K562 (cell line): ENCODE measurements at regions not wholly inside any gene's neighbourhood (a gene's known extent, or its start where the extent isn't known, plus 50 kb on each side); places are given as distances from the start of the nearest gene placed in this dataset.

Source experiments
- ATAC-seq: fragments of 200-7000 bp; cut with Tn5 transposase; 3 replicates; pipeline ENCODE4 v1.9.1; 2020; ENCODE audit warnings: moderate library complexity
- BruUV-seq: library from RNA; stranded (reverse); fragments of 400-500 nt; replicated peaks from 2 replicates; lab custom pipeline; 2021; lab: Mats Ljungman, UMichigan
- CTCF ChIA-PET: fragments of 300-600 bp; formaldehyde crosslinking; extraction: SDS; loops from one replicate; lab custom pipeline; 2021; ENCODE audit warnings: low intra/inter-chr PET ratio; lab: Yijun Ruan, JAX
- POLR2A ChIA-PET: fragments of 300-600, 350-650 bp; sonication (Branson Sonifier 250); formaldehyde crosslinking; extraction: SDS; loops from one replicate; lab custom pipeline; 2021; ENCODE audit warnings: antibody characterized with exemption, inconsistent platforms; lab: Yijun Ruan, JAX
- DNase-seq, 4 experiments: peaks; one replicate each; pipeline versions ENCODE4 v3.0.0 to v3.0.0-alpha.2; 2011 to 2018; ENCODE audit warnings: low spot score in 3 of 4, mixed read lengths in 3 of 4; ENCODE audit errors: extremely low read depth in 1 of 4
- FAIRE-seq: peaks from 2 replicates; lab custom pipeline; 2011; peaks lifted over from hg19 to GRCh38; lab: Jason Lieb, UNC
- H2AFZ ChIP-seq: 2 replicates; pipeline ENCODE4 v1.6.0; 2011; ENCODE audit warnings: low read depth, low read length, control low read depth, inconsistent platforms
- H3K27ac ChIP-seq: fragments of 200-600 bp; 3 replicates; pipeline ENCODE4 v1.8.0; 2011; ENCODE audit warnings: low read depth, mild to moderate bottlenecking, control low read depth, inconsistent platforms, low read length, moderate library complexity, mixed read lengths; ENCODE audit errors: extremely low read depth
- H3K27me3 ChIP-seq, 2 experiments: fragments of 300-600 bp in 1 of 2; 2 replicates in 1 of 2; 3 replicates in 1 of 2; pipeline versions ENCODE4 v1.6.0 to v1.8.0; 2011; ENCODE audit warnings: inconsistent platforms in 2 of 2, low read length in 2 of 2, mild to moderate bottlenecking in 1 of 2, mixed read lengths in 1 of 2, moderate library complexity in 1 of 2; ENCODE audit not compliant: control insufficient read depth in 2 of 2, insufficient read depth in 2 of 2
- H3K36me3 ChIP-seq: fragments of 300-600 bp; 3 replicates; pipeline ENCODE4 v1.8.0; 2011; ENCODE audit warnings: mild to moderate bottlenecking, low read length, inconsistent platforms; ENCODE audit not compliant: control insufficient read depth, insufficient read depth
- H3K4me1 ChIP-seq, 2 experiments: fragments of 200-600 bp in 1 of 2; replicated peaks in 1 of 2; 2 replicates in 1 of 2; 3 replicates in 1 of 2; pipeline versions ENCODE4 v1.5.1 to v1.8.0; 2011; ENCODE audit warnings: inconsistent platforms in 2 of 2, low read length in 2 of 2, mild to moderate bottlenecking in 1 of 2, mixed read lengths in 1 of 2, moderate library complexity in 1 of 2; ENCODE audit not compliant: control insufficient read depth in 2 of 2, insufficient read depth in 2 of 2
- H3K4me2 ChIP-seq: 2 replicates; pipeline ENCODE4 v1.6.1; 2011; ENCODE audit warnings: low read length, control low read depth, inconsistent platforms, mixed read lengths; ENCODE audit not compliant: insufficient read depth
- H3K4me3 ChIP-seq: fragments of 200-600 bp; sonication (generic), shearing (Covaris generic); 2 replicates; pipeline ENCODE4 v1.5.1; 2016; ENCODE audit warnings: control low read depth, inconsistent platforms
- H3K79me2 ChIP-seq: fragments of 200-600 bp; 3 replicates; pipeline ENCODE4 v1.8.0; 2011; ENCODE audit warnings: low read length, inconsistent platforms; ENCODE audit not compliant: control insufficient read depth, insufficient read depth
- H3K9ac ChIP-seq, 2 experiments: 2 replicates each; pipeline versions ENCODE4 v1.6.0 to v1.6.1; 2011; ENCODE audit warnings: low read depth in 2 of 2, low read length in 2 of 2, control low read depth in 1 of 2, inconsistent platforms in 1 of 2, mild to moderate bottlenecking in 1 of 2, mixed read lengths in 1 of 2; ENCODE audit not compliant: insufficient read depth in 1 of 2
- H3K9me1 ChIP-seq: one replicate; pipeline ENCODE4 v1.6.0; 2011; ENCODE audit warnings: inconsistent platforms, mild to moderate bottlenecking, low read length, moderate library complexity; ENCODE audit not compliant: control insufficient read depth, insufficient read depth
- H3K9me3 ChIP-seq: replicated peaks from 2 replicates; pipeline ENCODE4 v1.5.1; 2011; ENCODE audit warnings: low read depth, low read length, inconsistent platforms; ENCODE audit not compliant: control insufficient read depth, insufficient read depth
- H4K20me1 ChIP-seq: replicated peaks from 2 replicates; pipeline ENCODE4 v1.6.1; 2011; ENCODE audit warnings: low read length, inconsistent platforms, mixed read lengths; ENCODE audit not compliant: control insufficient read depth, insufficient read depth
- CHCHD3 ChIP-seq: fragments of 250-450 bp; sonication (Bioruptor Pico); IDR thresholded peaks from 2 replicates; pipeline ENCODE4 v2.1.2; 2022; ENCODE audit warnings: mild to moderate bottlenecking
- CREBBP ChIP-seq: IDR thresholded peaks from one replicate; pipeline ENCODE4 v1.6.1; 2012; ENCODE audit warnings: low read depth, mild to moderate bottlenecking, control low read depth, inconsistent platforms, low read length
- HEY1 ChIP-seq: fragments of 250-450 bp; sonication (Bioruptor Pico); IDR thresholded peaks from 2 replicates; pipeline ENCODE4 v1.5.0; 2020; ENCODE audit warnings: mild to moderate bottlenecking, moderate library complexity, borderline replicate concordance
- KAT8 ChIP-seq: fragments of 450-650 bp; IDR thresholded peaks from 2 replicates; pipeline ENCODE4 v1.6.1; 2016; ENCODE audit warnings: low read depth, mild to moderate bottlenecking
- MYBL2 ChIP-seq, 2 experiments: fragments of 450-650 bp in 1 of 2; sonication (generic) in 1 of 2; formaldehyde crosslinking in 1 of 2; IDR thresholded peaks; 2 replicates each; pipeline versions ENCODE4 v1.6.1 to v1.8.1; 2017 to 2022; ENCODE audit warnings: borderline replicate concordance in 1 of 2, inconsistent platforms in 1 of 2, low read depth in 1 of 2, mild to moderate bottlenecking in 1 of 2, missing genetic modification reagents in 1 of 2, moderate library complexity in 1 of 2
- NELFE ChIP-seq: IDR thresholded peaks from 2 replicates; pipeline ENCODE4 v1.6.1; 2011; ENCODE audit warnings: mild to moderate bottlenecking; ENCODE audit not compliant: insufficient read depth, insufficient read length
- NR2F6 ChIP-seq: fragments of 450-650 bp; formaldehyde crosslinking; IDR thresholded peaks from 2 replicates; pipeline ENCODE4 v1.4.0; 2020; ENCODE audit warnings: mild to moderate bottlenecking
- SMAD4 ChIP-seq: fragments of 250-450 bp; sonication (Bioruptor Pico); conservative IDR thresholded peaks from 2 replicates; pipeline ENCODE4 v1.8.0; 2021; ENCODE audit warnings: inconsistent platforms, mild to moderate bottlenecking, moderate library complexity
- STAT5A ChIP-seq: IDR thresholded peaks from 2 replicates; pipeline ENCODE4 v1.6.1; 2012; ENCODE audit warnings: low read length, inconsistent platforms, borderline replicate concordance
- U2AF2 ChIP-seq: fragments of 200-400 bp; formaldehyde crosslinking; optimal IDR thresholded peaks from 2 replicates; pipeline ENCODE3; 2017; ENCODE audit warnings: low read depth, mild to moderate bottlenecking, low read length
- ZNF586 ChIP-seq: fragments of 450-650 bp; formaldehyde crosslinking; conservative IDR thresholded peaks from 2 replicates; pipeline ENCODE4 v1.4.0; 2020; ENCODE audit warnings: mild to moderate bottlenecking, moderate library complexity
- ZNF77 ChIP-seq: fragments of 250-450 bp; sonication (Bioruptor Pico); IDR thresholded peaks from 2 replicates; pipeline ENCODE4 v1.5.0; 2020
- WGBS: fragments of 100-300 bp; shearing (Covaris generic); methylation state at CpG from one replicate; pipeline ENCODE4 v1.1.6; 2016; ENCODE audit warnings: low coverage, mixed read lengths; ENCODE audit not compliant: insufficient coverage; ENCODE audit errors: missing lambda C conversion rate; 5-methylcytosine and 5-hydroxymethylcytosine counted together
- in situ Hi-C: fragments of 300-500 bp; cut with MboI; formaldehyde crosslinking; loops from 4 replicates; pipeline ENCODE4 v1.15.0; 2018; ENCODE audit warnings: inconsistent platforms, mixed read lengths
- intact Hi-C: fragments of 100-400 bp; cut with micrococcal nuclease; formaldehyde crosslinking; loops from 2 replicates; pipeline ENCODE4 v1.14.2; 2022
- TF ChIP-seq, protein P1 (sequence below): fragments of 250-450 bp; sonication (Bioruptor Pico); IDR thresholded peaks from 2 replicates; pipeline ENCODE4 v1.8.0; 2021; ENCODE audit warnings: mild to moderate bottlenecking, moderate library complexity

DNA sequence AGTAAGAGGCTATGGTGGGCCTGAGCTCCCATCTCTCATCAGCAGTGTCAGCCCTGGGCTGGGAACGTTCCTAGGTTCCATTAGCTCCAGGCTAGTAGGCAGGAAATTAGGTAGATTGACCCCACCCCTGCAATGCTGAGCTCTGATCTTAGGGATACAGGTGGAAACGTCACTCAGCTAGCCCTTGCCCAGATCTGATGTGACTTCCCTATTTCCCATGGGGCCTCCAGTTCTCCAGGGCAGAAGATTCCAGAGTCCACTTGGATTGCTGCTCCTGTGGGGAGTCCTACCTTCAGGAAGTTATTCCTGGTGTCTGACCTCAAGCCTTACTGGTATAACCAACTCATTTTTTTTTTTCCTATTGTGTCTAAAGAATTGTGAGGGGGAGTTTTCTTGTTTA, 81.1 kb downstream of the EFNB1 start:
- POLR2A ChIA-PET, result interaction anchor here (0.8 to 0.9 kb wide), 2 partner anchors 13 to 16 kb away, joined by 3 to 4 read pairs; no protein-coding TSS in a partner anchor
- no peak overlapping the region for H3K9ac ChIP-seq

DNA sequence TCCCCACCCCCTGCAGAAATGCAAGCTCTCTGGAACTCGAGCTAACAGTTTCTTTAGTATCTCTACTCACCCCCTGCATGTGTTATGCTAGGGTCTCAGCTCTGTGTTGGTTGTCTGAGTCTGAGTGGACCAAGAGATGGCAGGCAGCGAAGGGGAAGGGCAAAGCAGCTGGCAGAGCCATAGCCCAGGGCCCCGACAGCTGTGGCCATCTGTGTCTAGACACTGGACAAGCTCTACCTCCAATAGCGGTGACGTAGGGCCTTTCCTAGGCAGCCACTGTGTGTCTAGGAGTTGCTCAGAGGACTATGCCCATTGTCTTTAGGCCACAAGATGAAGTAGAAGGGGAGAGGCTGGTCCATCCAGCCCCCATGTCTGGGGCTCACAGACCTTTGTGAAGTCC, 79.2 kb downstream of the EFNB1 start:
- POLR2A ChIA-PET, result no interaction called here
- H3K9me3 ChIP-seq, result no peaks in the 10 kb centered on the region
- FAIRE-seq (no peak), DNase-seq (no peak), ATAC-seq (no peak)
- no peak overlapping the region for H2AFZ ChIP-seq
- H3K36me3 ChIP-seq, result no peaks in the 10 kb centered on the region
- no peaks in the 10 kb centered on the region for H3K9me1 ChIP-seq
- H3K79me2 ChIP-seq, result no peaks in the 10 kb centered on the region
- peaks cover 0 to 5% of the 10 kb centered on the region in 2 experiments; a peak in 2 of 5 replicates for H3K27me3 ChIP-seq
- H3K9ac ChIP-seq, result no peak overlapping the region
- no TSS peak for BruUV-seq
- intact Hi-C loops, result no loop called here
- no peak overlapping the region for H3K4me3 ChIP-seq
- 0% methylated on average over 4 of the region's 5 CpGs for WGBS
- H3K4me1 ChIP-seq, result no peaks in the 10 kb centered on the region
- H3K4me2 ChIP-seq, result no peak overlapping the region
- in situ Hi-C loops, result no loop called here
- TF ChIP-seq SMAD4 (CRISPR knock-in tag), result no peak
- no peak for TF ChIP-seq CHCHD3 (CRISPR knock-in tag)
- TF ChIP-seq KAT8, result no peak
- no peak for TF ChIP-seq U2AF2
- TF ChIP-seq, protein P1, sequence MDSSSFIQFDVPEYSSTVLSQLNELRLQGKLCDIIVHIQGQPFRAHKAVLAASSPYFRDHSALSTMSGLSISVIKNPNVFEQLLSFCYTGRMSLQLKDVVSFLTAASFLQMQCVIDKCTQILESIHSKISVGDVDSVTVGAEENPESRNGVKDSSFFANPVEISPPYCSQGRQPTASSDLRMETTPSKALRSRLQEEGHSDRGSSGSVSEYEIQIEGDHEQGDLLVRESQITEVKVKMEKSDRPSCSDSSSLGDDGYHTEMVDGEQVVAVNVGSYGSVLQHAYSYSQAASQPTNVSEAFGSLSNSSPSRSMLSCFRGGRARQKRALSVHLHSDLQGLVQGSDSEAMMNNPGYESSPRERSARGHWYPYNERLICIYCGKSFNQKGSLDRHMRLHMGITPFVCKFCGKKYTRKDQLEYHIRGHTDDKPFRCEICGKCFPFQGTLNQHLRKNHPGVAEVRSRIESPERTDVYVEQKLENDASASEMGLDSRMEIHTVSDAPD (CRISPR knock-in tag), result no peak
- TF ChIP-seq ZNF586 (CRISPR knock-in tag), result no peak
- TF ChIP-seq HEY1, result no peak
- TF ChIP-seq STAT5A, result no peak
- no peak for TF ChIP-seq CREBBP
- no peak for TF ChIP-seq NELFE
- TF ChIP-seq NR2F6, result no peak
- TF ChIP-seq ZNF77, result no peak
- CTCF ChIA-PET, result no interaction called here
- H3K27ac ChIP-seq, result no peak overlapping the region
- no peaks in the 10 kb centered on the region for H4K20me1 ChIP-seq

More for the DNA sequence above, 81.1 kb downstream of the EFNB1 start:
- H3K4me1 ChIP-seq, result no peaks in the 10 kb centered on the region
- BruUV-seq, result no TSS peak
- H3K79me2 ChIP-seq, result no peaks in the 10 kb centered on the region
- in situ Hi-C loops, result no loop called here
- H3K36me3 ChIP-seq, result no peaks in the 10 kb centered on the region
- H3K4me2 ChIP-seq, result no peak overlapping the region
- 0% methylated on average over 1 of the region's 2 CpGs for WGBS
- no peaks in the 10 kb centered on the region for H3K9me1 ChIP-seq
- CTCF ChIA-PET, result no interaction called here
- peaks cover 0 to 12% of the 10 kb centered on the region in 2 experiments; a peak in 2 of 5 replicates for H3K27me3 ChIP-seq
- TF ChIP-seq MYBL2 (IDR thresholded peaks at IDR 0.05; ENCODE audit: low read depth), result no peak
- TF ChIP-seq MYBL2 (CRISPR knock-in tag; IDR thresholded peaks at IDR 0.05; ENCODE audit: borderline replicate concordance), result no peak
- TF ChIP-seq, all 486 proteins: peak for 0
- DNase-seq, result no peak
- FAIRE-seq, result no peak
- Histone ChIP-seq H3K9me3 (no peaks in the 10 kb centered on the region), H2AFZ (no peak overlapping the region), H4K20me1 (no peaks in the 10 kb centered on the region), H3K27ac (no peak overlapping the region), H3K4me3 (no peak overlapping the region)
- ATAC-seq, result no peak
- intact Hi-C loops, result no loop called here
